HepG2 (cell line): ENCODE measurements at regions not wholly inside any gene's neighbourhood (a gene's known extent, or its start where the extent isn't known, plus 50 kb on each side); places are given as distances from the start of the nearest gene placed in this dataset.

Source experiments
- ELF1 ChIP-seq: sonication (generic); formaldehyde crosslinking; IDR thresholded peaks from 2 replicates; pipeline ENCODE4 v1.4.0; 2020; ENCODE audit warnings: missing genetic modification reagents
- HCFC1 ChIP-seq: fragments of 150-350 bp; IDR thresholded peaks from 2 replicates; pipeline ENCODE4 v1.6.1; 2014; ENCODE audit warnings: low read depth, low read length
- NFRKB ChIP-seq: fragments of 450-650 bp; IDR thresholded peaks from 2 replicates; pipeline ENCODE4 v1.6.1; 2017
- NRL ChIP-seq: sonication (generic); formaldehyde crosslinking; IDR thresholded peaks from 2 replicates; pipeline ENCODE4 v1.5.0; 2020; ENCODE audit warnings: missing genetic modification reagents, mild to moderate bottlenecking, moderate library complexity, borderline replicate concordance
- SMAD9 ChIP-seq: sonication (generic); formaldehyde crosslinking; IDR thresholded peaks from 2 replicates; pipeline ENCODE4 v1.5.1; 2020; ENCODE audit warnings: mild to moderate bottlenecking, missing genetic modification reagents
- ZBTB39 ChIP-seq: sonication (generic); formaldehyde crosslinking; IDR thresholded peaks from 2 replicates; pipeline ENCODE4 v1.5.0; 2020; ENCODE audit warnings: missing genetic modification reagents
- ZNF274 ChIP-seq: sonication (generic); formaldehyde crosslinking; IDR thresholded peaks from 2 replicates; pipeline ENCODE4 v1.5.1; 2020; ENCODE audit warnings: mild to moderate bottlenecking, missing genetic modification reagents
- ZNF501 ChIP-seq: sonication (generic); formaldehyde crosslinking; IDR thresholded peaks from 2 replicates; pipeline ENCODE4 v1.5.1; 2020; ENCODE audit warnings: mild to moderate bottlenecking, moderate library complexity, missing genetic modification reagents
- TF ChIP-seq, protein P1 (sequence below): sonication (generic); formaldehyde crosslinking; IDR thresholded peaks from 2 replicates; pipeline ENCODE4 v1.4.0; 2020; ENCODE audit warnings: missing genetic modification reagents, borderline replicate concordance
- TF ChIP-seq, protein P2 (sequence below): IDR thresholded peaks from 2 replicates; pipeline ENCODE4 v1.6.1; 2012; ENCODE audit warnings: low read length, improper control_type of control experiment

- TF ChIP-seq, protein P1, sequence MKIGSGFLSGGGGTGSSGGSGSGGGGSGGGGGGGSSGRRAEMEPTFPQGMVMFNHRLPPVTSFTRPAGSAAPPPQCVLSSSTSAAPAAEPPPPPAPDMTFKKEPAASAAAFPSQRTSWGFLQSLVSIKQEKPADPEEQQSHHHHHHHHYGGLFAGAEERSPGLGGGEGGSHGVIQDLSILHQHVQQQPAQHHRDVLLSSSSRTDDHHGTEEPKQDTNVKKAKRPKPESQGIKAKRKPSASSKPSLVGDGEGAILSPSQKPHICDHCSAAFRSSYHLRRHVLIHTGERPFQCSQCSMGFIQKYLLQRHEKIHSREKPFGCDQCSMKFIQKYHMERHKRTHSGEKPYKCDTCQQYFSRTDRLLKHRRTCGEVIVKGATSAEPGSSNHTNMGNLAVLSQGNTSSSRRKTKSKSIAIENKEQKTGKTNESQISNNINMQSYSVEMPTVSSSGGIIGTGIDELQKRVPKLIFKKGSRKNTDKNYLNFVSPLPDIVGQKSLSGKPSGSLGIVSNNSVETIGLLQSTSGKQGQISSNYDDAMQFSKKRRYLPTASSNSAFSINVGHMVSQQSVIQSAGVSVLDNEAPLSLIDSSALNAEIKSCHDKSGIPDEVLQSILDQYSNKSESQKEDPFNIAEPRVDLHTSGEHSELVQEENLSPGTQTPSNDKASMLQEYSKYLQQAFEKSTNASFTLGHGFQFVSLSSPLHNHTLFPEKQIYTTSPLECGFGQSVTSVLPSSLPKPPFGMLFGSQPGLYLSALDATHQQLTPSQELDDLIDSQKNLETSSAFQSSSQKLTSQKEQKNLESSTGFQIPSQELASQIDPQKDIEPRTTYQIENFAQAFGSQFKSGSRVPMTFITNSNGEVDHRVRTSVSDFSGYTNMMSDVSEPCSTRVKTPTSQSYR: no peak
- TF ChIP-seq HCFC1 (no peak), ELF1 (CRISPR knock-in tag) (no peak), NFRKB (no peak), ZNF501 (CRISPR knock-in tag) (no peak), ZNF274 (CRISPR knock-in tag) (no peak), NRL (no peak), ZBTB39 (CRISPR knock-in tag) (no peak), SMAD9 (CRISPR knock-in tag) (no peak)
- TF ChIP-seq, protein P2, sequence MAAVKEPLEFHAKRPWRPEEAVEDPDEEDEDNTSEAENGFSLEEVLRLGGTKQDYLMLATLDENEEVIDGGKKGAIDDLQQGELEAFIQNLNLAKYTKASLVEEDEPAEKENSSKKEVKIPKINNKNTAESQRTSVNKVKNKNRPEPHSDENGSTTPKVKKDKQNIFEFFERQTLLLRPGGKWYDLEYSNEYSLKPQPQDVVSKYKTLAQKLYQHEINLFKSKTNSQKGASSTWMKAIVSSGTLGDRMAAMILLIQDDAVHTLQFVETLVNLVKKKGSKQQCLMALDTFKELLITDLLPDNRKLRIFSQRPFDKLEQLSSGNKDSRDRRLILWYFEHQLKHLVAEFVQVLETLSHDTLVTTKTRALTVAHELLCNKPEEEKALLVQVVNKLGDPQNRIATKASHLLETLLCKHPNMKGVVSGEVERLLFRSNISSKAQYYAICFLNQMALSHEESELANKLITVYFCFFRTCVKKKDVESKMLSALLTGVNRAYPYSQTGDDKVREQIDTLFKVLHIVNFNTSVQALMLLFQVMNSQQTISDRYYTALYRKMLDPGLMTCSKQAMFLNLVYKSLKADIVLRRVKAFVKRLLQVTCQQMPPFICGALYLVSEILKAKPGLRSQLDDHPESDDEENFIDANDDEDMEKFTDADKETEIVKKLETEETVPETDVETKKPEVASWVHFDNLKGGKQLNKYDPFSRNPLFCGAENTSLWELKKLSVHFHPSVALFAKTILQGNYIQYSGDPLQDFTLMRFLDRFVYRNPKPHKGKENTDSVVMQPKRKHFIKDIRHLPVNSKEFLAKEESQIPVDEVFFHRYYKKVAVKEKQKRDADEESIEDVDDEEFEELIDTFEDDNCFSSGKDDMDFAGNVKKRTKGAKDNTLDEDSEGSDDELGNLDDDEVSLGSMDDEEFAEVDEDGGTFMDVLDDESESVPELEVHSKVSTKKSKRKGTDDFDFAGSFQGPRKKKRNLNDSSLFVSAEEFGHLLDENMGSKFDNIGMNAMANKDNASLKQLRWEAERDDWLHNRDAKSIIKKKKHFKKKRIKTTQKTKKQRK: no peak
Measured at GRCh38 chr17:71395901-71396300, 724.9 kb upstream of the SOX9 start (continued).
